ENCODE measurements at regions not wholly inside any gene's neighbourhood (a gene's known extent, or its start where the extent isn't known, plus 50 kb on each side); places are given as distances from the start of the nearest gene placed in this dataset.
A peak's percentile ranks its signal among the peaks of the same experiment; 100 is the strongest.

GRCh38 chr18:10025711-10026670, 112.2 kb downstream of the VAPA start:
- H3K36me3 ChIP-seq (ENCODE audit: control insufficient read depth in 2 of 3, insufficient read depth in 3 of 3, low read length in 3 of 3) = no peaks in the 10 kb centered on the region
- no peak overlapping the region for H3K9ac ChIP-seq (ENCODE audit: low read length in 3 of 3)
- H3K4me1 ChIP-seq (ENCODE audit: control insufficient read depth in 2 of 3, insufficient read depth in 2 of 3, low read depth in 1 of 3, low read length in 3 of 3) = no peaks in the 10 kb centered on the region
- intact Hi-C loops (cut with DNase I) = no loop called here
- FAIRE-seq (no peak), DNase-seq (no peak)
- H3K4me3 ChIP-seq (ENCODE audit: low read length in 3 of 3) = no peak overlapping the region
- no peaks in the 10 kb centered on the region for H3K27me3 ChIP-seq (ENCODE audit: control insufficient read depth, insufficient read depth, low read length)
- no peak overlapping the region for H3K27ac ChIP-seq (ENCODE audit: low read depth in 2 of 2, low read length in 2 of 2)
- TF ChIP-seq, protein P1, sequence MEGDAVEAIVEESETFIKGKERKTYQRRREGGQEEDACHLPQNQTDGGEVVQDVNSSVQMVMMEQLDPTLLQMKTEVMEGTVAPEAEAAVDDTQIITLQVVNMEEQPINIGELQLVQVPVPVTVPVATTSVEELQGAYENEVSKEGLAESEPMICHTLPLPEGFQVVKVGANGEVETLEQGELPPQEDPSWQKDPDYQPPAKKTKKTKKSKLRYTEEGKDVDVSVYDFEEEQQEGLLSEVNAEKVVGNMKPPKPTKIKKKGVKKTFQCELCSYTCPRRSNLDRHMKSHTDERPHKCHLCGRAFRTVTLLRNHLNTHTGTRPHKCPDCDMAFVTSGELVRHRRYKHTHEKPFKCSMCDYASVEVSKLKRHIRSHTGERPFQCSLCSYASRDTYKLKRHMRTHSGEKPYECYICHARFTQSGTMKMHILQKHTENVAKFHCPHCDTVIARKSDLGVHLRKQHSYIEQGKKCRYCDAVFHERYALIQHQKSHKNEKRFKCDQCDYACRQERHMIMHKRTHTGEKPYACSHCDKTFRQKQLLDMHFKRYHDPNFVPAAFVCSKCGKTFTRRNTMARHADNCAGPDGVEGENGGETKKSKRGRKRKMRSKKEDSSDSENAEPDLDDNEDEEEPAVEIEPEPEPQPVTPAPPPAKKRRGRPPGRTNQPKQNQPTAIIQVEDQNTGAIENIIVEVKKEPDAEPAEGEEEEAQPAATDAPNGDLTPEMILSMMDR (IDR thresholded peaks at IDR 0.05; ENCODE audit: borderline replicate concordance, extremely low read depth, insufficient read depth) = no peak
- no peaks in the 10 kb centered on the region for H3K9me3 ChIP-seq (ENCODE audit: control insufficient read depth in 2 of 3, insufficient read depth in 1 of 3, low read length in 3 of 3)

DNA sequence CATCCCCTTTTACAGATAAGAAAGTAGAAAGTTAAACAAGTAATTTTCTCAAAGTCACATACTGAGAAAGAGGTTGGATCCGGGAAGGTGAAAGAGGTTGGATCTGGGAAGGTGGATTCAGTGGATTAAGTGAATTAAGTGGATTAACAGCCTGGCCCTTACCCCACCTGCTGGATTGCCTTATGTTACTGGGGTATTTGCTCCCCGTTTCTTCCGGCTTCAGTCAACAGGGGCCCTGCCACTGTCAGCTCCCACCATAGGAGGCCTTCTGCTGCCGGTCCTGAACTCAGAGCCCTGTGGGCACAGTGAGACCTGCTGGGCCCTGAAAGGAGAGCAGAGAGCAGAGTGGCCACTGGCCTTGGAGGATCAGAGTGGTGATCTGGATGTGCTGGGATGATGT, 113.2 kb downstream of the VAPA start:
- TF ChIP-seq, protein P1 (IDR thresholded peaks at IDR 0.05; ENCODE audit: borderline replicate concordance, extremely low read depth, insufficient read depth) = no peak
- intact Hi-C loops (cut with DNase I) = no loop called here
- no peak for FAIRE-seq
- Histone ChIP-seq H3K9me3 (ENCODE audit: control insufficient read depth in 2 of 3, insufficient read depth in 1 of 3, low read length in 3 of 3) (no peaks in the 10 kb centered on the region), H3K4me3 (ENCODE audit: low read length in 3 of 3) (no peak overlapping the region), H3K27me3 (ENCODE audit: control insufficient read depth, insufficient read depth, low read length) (no peaks in the 10 kb centered on the region), H3K4me1 (ENCODE audit: control insufficient read depth in 2 of 3, insufficient read depth in 2 of 3, low read depth in 1 of 3, low read length in 3 of 3) (no peaks in the 10 kb centered on the region), H3K9ac (ENCODE audit: low read length in 3 of 3) (no peak overlapping the region), H3K27ac (ENCODE audit: low read depth in 2 of 2, low read length in 2 of 2) (no peak overlapping the region), H3K36me3 (ENCODE audit: control insufficient read depth in 2 of 3, insufficient read depth in 3 of 3, low read length in 3 of 3) (no peaks in the 10 kb centered on the region)
- peak in 1 of 5 donors; percentile 22 for DNase-seq

GRCh38 chr18:10027461-10027860, 113.6 kb downstream of the VAPA start:
- H3K9ac ChIP-seq (ENCODE audit: low read length in 3 of 3) = no peak overlapping the region
- no peaks in the 10 kb centered on the region for H3K4me1 ChIP-seq (ENCODE audit: control insufficient read depth in 2 of 3, insufficient read depth in 2 of 3, low read depth in 1 of 3, low read length in 3 of 3)
- no peak overlapping the region for H3K4me3 ChIP-seq (ENCODE audit: low read length in 3 of 3)
- no peaks in the 10 kb centered on the region for H3K27me3 ChIP-seq (ENCODE audit: control insufficient read depth, insufficient read depth, low read length)
- H3K36me3 ChIP-seq (ENCODE audit: control insufficient read depth in 2 of 3, insufficient read depth in 3 of 3, low read length in 3 of 3) = no peaks in the 10 kb centered on the region
- H3K27ac ChIP-seq (ENCODE audit: low read depth in 2 of 2, low read length in 2 of 2) = no peak overlapping the region
- FAIRE-seq = no peak
- TF ChIP-seq, protein P1 (IDR thresholded peaks at IDR 0.05; ENCODE audit: borderline replicate concordance, extremely low read depth, insufficient read depth) = no peak
- intact Hi-C loops (cut with DNase I) = no loop called here
- H3K9me3 ChIP-seq (ENCODE audit: control insufficient read depth in 2 of 3, insufficient read depth in 1 of 3, low read length in 3 of 3) = no peaks in the 10 kb centered on the region
- DNase-seq = no peak

Measured in kidney (tissue), 13 donors.